Fibroblast of mammary gland (primary cell): ENCODE measurements at regions not wholly inside any gene's neighbourhood (a gene's known extent, or its start where the extent isn't known, plus 50 kb on each side); places are given as distances from the start of the nearest gene placed in this dataset.

ENCODE experiments used
- DNase-seq: peaks from one replicate; pipeline ENCODE4 v3.0.0-alpha.2; 2010; ENCODE audit warnings: low read depth
- H3K4me3 ChIP-seq: 2 replicates; pipeline ENCODE4 v1.5.1; 2011; ENCODE audit warnings: low read depth, mild to moderate bottlenecking, low read length, moderate library complexity; ENCODE audit not compliant: control insufficient read depth
- CTCF ChIP-seq: conservative IDR thresholded peaks from 2 replicates; pipeline ENCODE4 v1.5.1; 2011; ENCODE audit warnings: low read depth, low read length, inconsistent platforms; ENCODE audit not compliant: control insufficient read depth, insufficient read depth

GRCh38 chr22:44611880-44612496, 90.0 kb upstream of the PRR5 start:
- no peak for TF ChIP-seq CTCF
- no peak for DNase-seq
- H3K4me3 ChIP-seq, result no peak overlapping the region

- H3K4me3 ChIP-seq, result no peak overlapping the region
- no peak for DNase-seq
- TF ChIP-seq CTCF, result no peak
Observed at GRCh38 chr22:44610071-44610470, 91.9 kb upstream of the PRR5 start.

- H3K4me3 ChIP-seq, result no peak overlapping the region
- no peak for DNase-seq
- no peak for TF ChIP-seq CTCF
Observed at GRCh38 chr22:44609400-44609988, 92.5 kb upstream of the PRR5 start.

GRCh38 chr22:44608597-44609399, 93.2 kb upstream of the PRR5 start:
- no peak overlapping the region for H3K4me3 ChIP-seq
- DNase-seq, result no peak
- no peak for TF ChIP-seq CTCF

- no peak for DNase-seq
- TF ChIP-seq CTCF, result no peak
- H3K4me3 ChIP-seq, result no peak overlapping the region
Observed at GRCh38 chr22:44606126-44606525, 95.9 kb upstream of the PRR5 start.

GRCh38 chr22:44605486-44605885, 96.5 kb upstream of the PRR5 start:
- TF ChIP-seq CTCF, result no peak
- no peak for DNase-seq

More at GRCh38 chr22:44605486-44605885, 96.5 kb upstream of the PRR5 start:
- H3K4me3 ChIP-seq, result no peak overlapping the region
